Liver (tissue), 3 donors: ENCODE measurements at regions not wholly inside any gene's neighbourhood (a gene's known extent, or its start where the extent isn't known, plus 50 kb on each side); places are given as distances from the start of the nearest gene placed in this dataset.

Experiments
- FOXA1 ChIP-seq: IDR thresholded peaks from 2 replicates; pipeline ENCODE4 v1.6.1; 2016; ENCODE audit warnings: antibody characterized with exemption
- RXRA ChIP-seq, 2 donors: IDR thresholded peaks; 2 replicates each; pipeline ENCODE4 v1.6.1; 2017 to 2018; ENCODE audit warnings: antibody characterized with exemption in 2 of 2, mild to moderate bottlenecking in 1 of 2
- SP1 ChIP-seq: IDR thresholded peaks from 2 replicates; pipeline ENCODE4 v1.6.1; 2018; ENCODE audit warnings: antibody characterized with exemption, mild to moderate bottlenecking
- TAF1 ChIP-seq: conservative IDR thresholded peaks from 2 replicates; pipeline ENCODE4 v1.6.1; 2016; ENCODE audit warnings: antibody characterized with exemption, mild to moderate bottlenecking
- YY1 ChIP-seq: IDR thresholded peaks from 2 replicates; pipeline ENCODE4 v1.6.1; 2016; ENCODE audit warnings: antibody characterized with exemption, mild to moderate bottlenecking
- TF ChIP-seq, protein P1 (sequence below): fragments of 150-350 bp; IDR thresholded peaks from 2 replicates; pipeline ENCODE4 v1.5.1; 2017; ENCODE audit warnings: improper control_type of control experiment, low read depth, low read length; ENCODE audit not compliant: missing input control
- TF ChIP-seq, protein P2 (sequence below): IDR thresholded peaks from 2 replicates; pipeline ENCODE4 v1.6.1; 2016; ENCODE audit warnings: antibody characterized with exemption, mild to moderate bottlenecking
- TF ChIP-seq, protein P3 (sequence below): IDR thresholded peaks from 2 replicates; pipeline ENCODE4 v1.6.1; 2016; ENCODE audit warnings: antibody characterized with exemption
- TF ChIP-seq, protein P4 (sequence below): IDR thresholded peaks from 2 replicates; pipeline ENCODE4 v1.6.1; 2016; ENCODE audit warnings: antibody characterized with exemption
- TF ChIP-seq, protein P5 (sequence below): IDR thresholded peaks from 2 replicates; pipeline ENCODE4 v1.6.1; 2016; ENCODE audit warnings: antibody characterized with exemption
- donor health status: healthy.
- donor health status: healthy.

- TF ChIP-seq, protein P1, sequence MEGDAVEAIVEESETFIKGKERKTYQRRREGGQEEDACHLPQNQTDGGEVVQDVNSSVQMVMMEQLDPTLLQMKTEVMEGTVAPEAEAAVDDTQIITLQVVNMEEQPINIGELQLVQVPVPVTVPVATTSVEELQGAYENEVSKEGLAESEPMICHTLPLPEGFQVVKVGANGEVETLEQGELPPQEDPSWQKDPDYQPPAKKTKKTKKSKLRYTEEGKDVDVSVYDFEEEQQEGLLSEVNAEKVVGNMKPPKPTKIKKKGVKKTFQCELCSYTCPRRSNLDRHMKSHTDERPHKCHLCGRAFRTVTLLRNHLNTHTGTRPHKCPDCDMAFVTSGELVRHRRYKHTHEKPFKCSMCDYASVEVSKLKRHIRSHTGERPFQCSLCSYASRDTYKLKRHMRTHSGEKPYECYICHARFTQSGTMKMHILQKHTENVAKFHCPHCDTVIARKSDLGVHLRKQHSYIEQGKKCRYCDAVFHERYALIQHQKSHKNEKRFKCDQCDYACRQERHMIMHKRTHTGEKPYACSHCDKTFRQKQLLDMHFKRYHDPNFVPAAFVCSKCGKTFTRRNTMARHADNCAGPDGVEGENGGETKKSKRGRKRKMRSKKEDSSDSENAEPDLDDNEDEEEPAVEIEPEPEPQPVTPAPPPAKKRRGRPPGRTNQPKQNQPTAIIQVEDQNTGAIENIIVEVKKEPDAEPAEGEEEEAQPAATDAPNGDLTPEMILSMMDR, result no peak
- TF ChIP-seq RXRA (IDR thresholded peaks at IDR 0.05) (no peak), FOXA1 (no peak), TAF1 (no peak), YY1 (no peak), SP1 (no peak)
- TF ChIP-seq, protein P2, sequence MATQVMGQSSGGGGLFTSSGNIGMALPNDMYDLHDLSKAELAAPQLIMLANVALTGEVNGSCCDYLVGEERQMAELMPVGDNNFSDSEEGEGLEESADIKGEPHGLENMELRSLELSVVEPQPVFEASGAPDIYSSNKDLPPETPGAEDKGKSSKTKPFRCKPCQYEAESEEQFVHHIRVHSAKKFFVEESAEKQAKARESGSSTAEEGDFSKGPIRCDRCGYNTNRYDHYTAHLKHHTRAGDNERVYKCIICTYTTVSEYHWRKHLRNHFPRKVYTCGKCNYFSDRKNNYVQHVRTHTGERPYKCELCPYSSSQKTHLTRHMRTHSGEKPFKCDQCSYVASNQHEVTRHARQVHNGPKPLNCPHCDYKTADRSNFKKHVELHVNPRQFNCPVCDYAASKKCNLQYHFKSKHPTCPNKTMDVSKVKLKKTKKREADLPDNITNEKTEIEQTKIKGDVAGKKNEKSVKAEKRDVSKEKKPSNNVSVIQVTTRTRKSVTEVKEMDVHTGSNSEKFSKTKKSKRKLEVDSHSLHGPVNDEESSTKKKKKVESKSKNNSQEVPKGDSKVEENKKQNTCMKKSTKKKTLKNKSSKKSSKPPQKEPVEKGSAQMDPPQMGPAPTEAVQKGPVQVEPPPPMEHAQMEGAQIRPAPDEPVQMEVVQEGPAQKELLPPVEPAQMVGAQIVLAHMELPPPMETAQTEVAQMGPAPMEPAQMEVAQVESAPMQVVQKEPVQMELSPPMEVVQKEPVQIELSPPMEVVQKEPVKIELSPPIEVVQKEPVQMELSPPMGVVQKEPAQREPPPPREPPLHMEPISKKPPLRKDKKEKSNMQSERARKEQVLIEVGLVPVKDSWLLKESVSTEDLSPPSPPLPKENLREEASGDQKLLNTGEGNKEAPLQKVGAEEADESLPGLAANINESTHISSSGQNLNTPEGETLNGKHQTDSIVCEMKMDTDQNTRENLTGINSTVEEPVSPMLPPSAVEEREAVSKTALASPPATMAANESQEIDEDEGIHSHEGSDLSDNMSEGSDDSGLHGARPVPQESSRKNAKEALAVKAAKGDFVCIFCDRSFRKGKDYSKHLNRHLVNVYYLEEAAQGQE, result no peak
- TF ChIP-seq, protein P3, sequence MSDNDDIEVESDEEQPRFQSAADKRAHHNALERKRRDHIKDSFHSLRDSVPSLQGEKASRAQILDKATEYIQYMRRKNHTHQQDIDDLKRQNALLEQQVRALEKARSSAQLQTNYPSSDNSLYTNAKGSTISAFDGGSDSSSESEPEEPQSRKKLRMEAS, result no peak
- TF ChIP-seq, protein P4, sequence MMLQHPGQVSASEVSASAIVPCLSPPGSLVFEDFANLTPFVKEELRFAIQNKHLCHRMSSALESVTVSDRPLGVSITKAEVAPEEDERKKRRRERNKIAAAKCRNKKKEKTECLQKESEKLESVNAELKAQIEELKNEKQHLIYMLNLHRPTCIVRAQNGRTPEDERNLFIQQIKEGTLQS, result no peak
- TF ChIP-seq, protein P5, sequence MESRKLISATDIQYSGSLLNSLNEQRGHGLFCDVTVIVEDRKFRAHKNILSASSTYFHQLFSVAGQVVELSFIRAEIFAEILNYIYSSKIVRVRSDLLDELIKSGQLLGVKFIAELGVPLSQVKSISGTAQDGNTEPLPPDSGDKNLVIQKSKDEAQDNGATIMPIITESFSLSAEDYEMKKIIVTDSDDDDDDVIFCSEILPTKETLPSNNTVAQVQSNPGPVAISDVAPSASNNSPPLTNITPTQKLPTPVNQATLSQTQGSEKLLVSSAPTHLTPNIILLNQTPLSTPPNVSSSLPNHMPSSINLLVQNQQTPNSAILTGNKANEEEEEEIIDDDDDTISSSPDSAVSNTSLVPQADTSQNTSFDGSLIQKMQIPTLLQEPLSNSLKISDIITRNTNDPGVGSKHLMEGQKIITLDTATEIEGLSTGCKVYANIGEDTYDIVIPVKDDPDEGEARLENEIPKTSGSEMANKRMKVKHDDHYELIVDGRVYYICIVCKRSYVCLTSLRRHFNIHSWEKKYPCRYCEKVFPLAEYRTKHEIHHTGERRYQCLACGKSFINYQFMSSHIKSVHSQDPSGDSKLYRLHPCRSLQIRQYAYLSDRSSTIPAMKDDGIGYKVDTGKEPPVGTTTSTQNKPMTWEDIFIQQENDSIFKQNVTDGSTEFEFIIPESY, result no peak
Observed at GRCh38 chr13:61123538-61124289, 291.9 kb downstream of the PCDH20 start.
